SH-SY5Y (cell line): ENCODE measurements at regions not wholly inside any gene's neighbourhood (a gene's known extent, or its start where the extent isn't known, plus 50 kb on each side); places are given as distances from the start of the nearest gene placed in this dataset.

Experiments
- GATA2 ChIP-seq: IDR thresholded peaks from 2 replicates; pipeline ENCODE4 v1.6.1; 2011; ENCODE audit warnings: mild to moderate bottlenecking, low read depth, low read length
- GATA3 ChIP-seq: IDR thresholded peaks from 2 replicates; pipeline ENCODE4 v1.6.1; 2011; ENCODE audit warnings: low read depth, mild to moderate bottlenecking, low read length, moderate library complexity

- no peak for TF ChIP-seq GATA3
- TF ChIP-seq GATA2, result no peak
These were observed 388.2 kb upstream of the RPS23 start for GRCh38 chr5:82666312-82666711.
